ENCODE measurements at regions not wholly inside any gene's neighbourhood (a gene's known extent, or its start where the extent isn't known, plus 50 kb on each side); places are given as distances from the start of the nearest gene placed in this dataset.

DNA sequence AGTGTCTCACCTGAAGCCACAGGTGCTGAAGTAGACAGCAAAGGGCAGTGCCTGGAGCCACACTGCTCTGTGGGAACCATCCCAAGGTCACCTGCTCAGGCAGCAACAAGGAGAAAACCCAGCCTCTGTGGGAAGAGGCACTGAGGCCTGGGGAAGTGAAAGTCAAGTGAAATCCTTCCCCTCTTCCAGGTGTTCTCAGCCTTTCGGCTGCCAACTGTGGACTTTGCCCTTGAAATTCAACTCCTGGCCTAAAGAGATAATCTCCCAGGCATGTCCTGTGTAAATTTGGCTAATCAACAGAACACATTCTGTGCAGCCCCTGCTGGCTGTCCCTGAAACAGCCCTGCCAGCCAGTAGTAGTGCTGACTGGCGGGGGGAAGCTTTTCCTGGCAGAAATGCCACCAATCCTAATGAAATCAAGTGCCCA is 112.1 kb downstream of the RPL27A start:
- H3K4me1 Mint-ChIP-seq = peaks cover 6% of the 10 kb centered on the region

DNA sequence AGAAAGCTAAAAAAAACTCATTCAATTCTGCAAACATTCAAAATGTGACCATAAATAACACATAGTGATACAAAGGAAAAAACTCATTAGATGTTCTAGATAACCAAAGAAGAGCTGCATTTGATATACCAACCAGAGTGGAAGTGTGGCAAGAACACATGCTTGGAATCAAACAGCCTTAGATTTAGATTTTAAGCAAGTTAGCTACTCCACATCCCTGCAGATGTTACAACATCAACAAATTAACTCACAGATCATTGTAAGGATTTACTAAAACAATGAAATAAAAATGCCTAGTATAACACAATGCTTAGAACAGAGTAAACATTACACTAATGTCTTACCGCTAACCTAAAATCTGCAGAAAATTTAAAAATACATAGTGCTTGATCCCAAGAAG is 114.0 kb upstream of the AKIP1 start:
- ATAC-seq = no peak

More for the DNA sequence above, 112.1 kb downstream of the RPL27A start:
- H3K27me3 Mint-ChIP-seq = peaks cover 14% of the 10 kb centered on the region
- no peak for ATAC-seq
- CTCF ChIA-PET = interaction anchor here (1.1 kb wide), 1 partner anchor 19 kb away, joined by 4 read pairs; no protein-coding TSS in a partner anchor
- no peak overlapping the region for H3K4me3 Mint-ChIP-seq
- no peak for DNase-seq
- H3K36me3 Mint-ChIP-seq = no peaks in the 10 kb centered on the region
- no peaks in the 10 kb centered on the region for H3K9me3 Mint-ChIP-seq (ENCODE audit: low read depth)
- H3K27ac Mint-ChIP-seq = no peak overlapping the region

DNA sequence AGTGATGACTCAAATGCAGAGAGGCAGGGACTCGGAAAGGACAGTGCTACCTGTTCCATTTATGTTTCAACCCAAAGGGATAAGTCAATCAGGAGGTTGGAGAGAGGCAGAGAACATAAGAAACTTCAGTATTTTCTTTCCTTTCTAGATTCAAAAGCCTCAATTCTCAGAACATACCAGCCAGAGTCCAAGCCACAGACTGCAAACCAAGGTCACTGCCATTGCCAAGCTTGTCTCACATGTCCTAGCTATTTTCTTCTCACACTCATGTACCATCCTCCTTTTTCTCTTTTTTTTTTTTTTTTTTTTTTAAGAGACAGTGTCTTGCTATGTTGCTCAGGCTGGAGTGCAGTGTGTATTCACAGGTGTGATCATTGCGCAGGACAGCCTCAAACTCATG is 111.7 kb upstream of the AKIP1 start:
- no peaks in the 10 kb centered on the region for H3K9me3 Mint-ChIP-seq (ENCODE audit: low read depth)
- ATAC-seq (no peak), DNase-seq (no peak)
- peaks cover 6% of the 10 kb centered on the region for H3K27me3 Mint-ChIP-seq
- peaks cover 6% of the 10 kb centered on the region for H3K4me1 Mint-ChIP-seq
- no peaks in the 10 kb centered on the region for H3K36me3 Mint-ChIP-seq
- CTCF ChIA-PET = no interaction called here
- no peak overlapping the region for H3K27ac Mint-ChIP-seq
- no peak overlapping the region for H3K4me3 Mint-ChIP-seq

More for the DNA sequence above, 114.0 kb upstream of the AKIP1 start:
- no peak for DNase-seq
- Mint-ChIP-seq H3K27ac (no peak overlapping the region), H3K4me1 (peaks cover 6% of the 10 kb centered on the region), H3K4me3 (no peak overlapping the region), H3K27me3 (peaks cover 14% of the 10 kb centered on the region), H3K36me3 (no peaks in the 10 kb centered on the region), H3K9me3 (ENCODE audit: low read depth) (no peaks in the 10 kb centered on the region)
- CTCF ChIA-PET = interaction anchor here (2.2 kb wide), 1 partner anchor 17 kb away, joined by 8 read pairs; no protein-coding TSS in a partner anchor

DNA sequence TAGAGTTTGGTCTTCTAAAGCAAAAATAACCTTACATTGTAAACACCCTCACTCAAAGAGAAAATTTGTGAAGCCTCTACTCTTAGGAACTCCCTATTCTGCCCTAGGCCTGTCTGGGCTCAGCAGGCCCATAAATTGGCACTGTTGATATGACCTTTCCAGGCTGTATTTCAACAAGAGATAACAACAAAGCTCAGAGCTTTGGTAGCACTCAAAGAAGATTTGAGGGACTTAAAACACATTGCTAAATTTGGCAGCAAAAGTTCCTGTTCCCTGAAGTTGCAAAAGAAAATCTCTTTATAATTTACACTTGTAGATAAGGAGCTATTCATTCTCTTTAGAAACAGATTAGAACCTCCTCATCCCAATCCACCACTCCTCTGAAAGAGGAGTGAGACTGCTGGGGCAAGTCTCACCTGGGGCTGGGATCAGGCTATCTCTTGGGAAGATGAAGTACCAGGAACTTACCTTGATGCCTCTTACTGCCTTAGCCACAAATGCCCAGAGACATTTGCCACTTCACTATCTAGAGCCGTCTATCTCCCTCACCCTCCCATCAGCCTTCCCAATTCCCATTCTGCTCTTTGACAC is 110.4 kb upstream of the AKIP1 start:
- Mint-ChIP-seq H3K27me3 (peaks cover 6% of the 10 kb centered on the region), H3K36me3 (no peaks in the 10 kb centered on the region), H3K4me1 (peaks cover 6% of the 10 kb centered on the region), H3K27ac (no peak overlapping the region), H3K4me3 (no peak overlapping the region), H3K9me3 (ENCODE audit: low read depth) (no peaks in the 10 kb centered on the region)
- ATAC-seq = no peak
- DNase-seq = no peak
- CTCF ChIA-PET = interaction anchor here (0.9 kb wide), 1 partner anchor 12 kb away, joined by 3 read pairs; no protein-coding TSS in a partner anchor

DNA sequence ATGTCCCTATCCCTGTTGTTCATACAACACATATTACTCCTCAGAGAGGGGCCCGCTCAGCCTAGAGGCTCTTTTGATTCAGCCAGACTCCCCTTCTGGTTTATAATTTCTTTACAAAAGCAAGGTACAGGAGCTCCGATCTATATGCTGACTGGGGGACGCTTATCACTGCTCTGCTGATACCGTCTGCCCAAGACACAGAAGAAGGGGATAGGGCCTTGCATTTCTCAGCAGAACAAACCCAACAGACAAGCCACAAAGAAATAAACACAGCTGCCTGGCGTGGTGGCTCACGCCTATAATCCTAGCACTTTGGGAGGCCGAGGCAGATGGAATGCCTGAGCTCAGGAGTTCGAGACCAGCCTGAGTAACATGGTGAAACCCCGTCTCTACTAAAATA is 109.9 kb upstream of the AKIP1 start:
- H3K36me3 Mint-ChIP-seq = no peaks in the 10 kb centered on the region
- ATAC-seq = no peak
- CTCF ChIA-PET = interaction anchor here (0.9 kb wide), 1 partner anchor 8 kb away, joined by 4 read pairs; no protein-coding TSS in a partner anchor

DNA sequence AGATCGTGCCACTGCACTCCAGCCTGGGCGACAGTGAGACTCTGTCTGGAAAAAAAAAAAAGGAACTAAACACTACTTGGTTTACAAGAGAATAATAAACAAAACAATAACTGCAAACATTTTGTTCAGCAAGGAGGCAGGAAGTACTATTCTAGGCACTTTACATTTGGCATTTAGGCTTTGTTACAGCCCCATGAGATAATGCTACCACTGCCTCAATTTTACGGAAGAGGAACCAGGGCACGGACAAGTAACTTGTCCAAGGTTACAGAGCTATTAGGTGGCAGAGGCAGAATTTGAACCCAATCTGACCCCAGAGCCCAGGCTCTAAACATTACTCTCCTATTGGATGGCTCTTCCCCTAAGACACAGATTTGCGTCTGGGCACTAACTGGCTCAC is 108.7 kb upstream of the AKIP1 start:
- Mint-ChIP-seq H3K27ac (no peak overlapping the region), H3K9me3 (ENCODE audit: low read depth) (no peaks in the 10 kb centered on the region), H3K27me3 (peaks cover 6% of the 10 kb centered on the region), H3K4me1 (no peaks in the 10 kb centered on the region), H3K36me3 (no peaks in the 10 kb centered on the region), H3K4me3 (no peak overlapping the region)
- CTCF ChIA-PET = interaction anchor here (0.9 kb wide), 1 partner anchor 7 kb away, joined by 4 read pairs; no protein-coding TSS in a partner anchor
- DNase-seq (no peak), ATAC-seq (no peak)

More for the DNA sequence above, 109.9 kb upstream of the AKIP1 start:
- peaks cover 6% of the 10 kb centered on the region for H3K27me3 Mint-ChIP-seq
- no peak overlapping the region for H3K27ac Mint-ChIP-seq
- H3K9me3 Mint-ChIP-seq (ENCODE audit: low read depth) = no peaks in the 10 kb centered on the region
- H3K4me3 Mint-ChIP-seq = no peak overlapping the region
- DNase-seq = no peak
- peaks cover 6% of the 10 kb centered on the region for H3K4me1 Mint-ChIP-seq

DNA sequence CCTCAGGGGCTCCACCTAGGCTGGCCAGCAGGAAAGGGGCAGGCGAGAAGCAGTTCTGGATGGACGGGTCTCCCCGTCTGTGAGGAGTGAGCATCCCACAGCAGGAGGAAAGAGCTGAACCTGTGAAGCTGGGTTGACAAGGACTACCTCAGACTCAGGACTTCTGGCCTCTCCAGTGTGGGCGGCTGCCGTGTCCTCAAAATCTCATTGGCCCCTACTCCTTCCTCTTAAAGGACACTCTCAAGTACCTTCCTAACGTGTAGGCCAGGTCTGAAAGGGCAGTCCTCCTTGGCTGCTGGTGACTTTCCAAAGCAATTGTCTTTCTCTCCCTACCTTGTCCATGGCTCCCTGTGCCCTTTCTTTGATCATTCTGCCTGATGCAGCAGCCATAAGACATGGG is 107.0 kb upstream of the AKIP1 start:
- Mint-ChIP-seq H3K27ac (no peak overlapping the region), H3K27me3 (peaks cover 5% of the 10 kb centered on the region), H3K4me3 (no peak overlapping the region), H3K9me3 (ENCODE audit: low read depth) (no peaks in the 10 kb centered on the region), H3K36me3 (no peaks in the 10 kb centered on the region), H3K4me1 (no peaks in the 10 kb centered on the region)
- no peak for ATAC-seq
- DNase-seq = no peak
- CTCF ChIA-PET = no interaction called here

DNA sequence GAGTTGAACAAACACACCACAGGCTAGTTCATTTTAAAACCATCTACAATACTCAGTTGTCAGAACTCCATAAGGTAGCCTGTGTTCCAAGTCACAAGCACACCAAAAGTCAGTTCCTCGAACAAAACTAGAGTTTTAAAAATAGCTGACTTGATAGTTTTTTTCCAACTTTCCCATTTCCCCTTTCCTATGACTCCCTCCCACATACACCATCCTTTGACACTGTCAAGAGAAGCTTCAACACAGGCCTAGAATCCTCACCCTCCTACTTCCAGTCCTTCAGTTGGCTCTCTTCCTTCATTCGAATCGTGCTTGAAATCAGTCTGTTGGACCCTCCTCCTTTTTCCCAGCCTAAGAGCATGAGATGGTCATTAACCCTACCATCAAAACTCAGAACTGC is 105.7 kb upstream of the AKIP1 start:
- Mint-ChIP-seq H3K9me3 (ENCODE audit: low read depth) (no peaks in the 10 kb centered on the region), H3K4me3 (no peak overlapping the region), H3K27me3 (peaks cover 14% of the 10 kb centered on the region), H3K36me3 (no peaks in the 10 kb centered on the region), H3K27ac (no peak overlapping the region), H3K4me1 (peaks cover 2% of the 10 kb centered on the region)
- CTCF ChIA-PET = no interaction called here
- DNase-seq = no peak
- no peak for ATAC-seq

DNA sequence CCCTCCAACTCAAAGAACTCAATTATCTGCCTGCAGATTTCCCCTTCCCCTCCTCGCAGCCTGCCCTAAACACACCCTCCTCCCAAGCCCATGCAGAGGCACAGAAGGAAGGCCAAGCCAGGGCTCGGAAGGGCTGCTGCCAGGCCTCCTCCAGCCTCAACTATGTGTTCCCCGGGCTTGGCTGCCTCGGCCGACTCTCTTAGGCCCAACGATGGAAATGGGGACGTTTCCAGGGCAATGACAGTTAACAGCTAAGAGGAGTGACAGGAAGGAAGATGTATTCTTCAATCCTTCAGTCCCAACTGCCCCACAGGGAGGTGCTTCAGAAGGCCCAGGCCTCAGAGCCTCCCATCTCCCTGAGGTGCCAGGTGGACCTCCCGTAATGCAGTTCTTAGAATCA is 104.0 kb upstream of the AKIP1 start:
- no peak overlapping the region for H3K27ac Mint-ChIP-seq
- DNase-seq = no peak
- peaks cover 25% of the 10 kb centered on the region for H3K27me3 Mint-ChIP-seq
- H3K9me3 Mint-ChIP-seq (ENCODE audit: low read depth) = no peaks in the 10 kb centered on the region
- CTCF ChIA-PET = no interaction called here
- peaks cover 4% of the 10 kb centered on the region for H3K4me1 Mint-ChIP-seq
- no peaks in the 10 kb centered on the region for H3K36me3 Mint-ChIP-seq
- H3K4me3 Mint-ChIP-seq = no peak overlapping the region
- ATAC-seq = no peak

DNA sequence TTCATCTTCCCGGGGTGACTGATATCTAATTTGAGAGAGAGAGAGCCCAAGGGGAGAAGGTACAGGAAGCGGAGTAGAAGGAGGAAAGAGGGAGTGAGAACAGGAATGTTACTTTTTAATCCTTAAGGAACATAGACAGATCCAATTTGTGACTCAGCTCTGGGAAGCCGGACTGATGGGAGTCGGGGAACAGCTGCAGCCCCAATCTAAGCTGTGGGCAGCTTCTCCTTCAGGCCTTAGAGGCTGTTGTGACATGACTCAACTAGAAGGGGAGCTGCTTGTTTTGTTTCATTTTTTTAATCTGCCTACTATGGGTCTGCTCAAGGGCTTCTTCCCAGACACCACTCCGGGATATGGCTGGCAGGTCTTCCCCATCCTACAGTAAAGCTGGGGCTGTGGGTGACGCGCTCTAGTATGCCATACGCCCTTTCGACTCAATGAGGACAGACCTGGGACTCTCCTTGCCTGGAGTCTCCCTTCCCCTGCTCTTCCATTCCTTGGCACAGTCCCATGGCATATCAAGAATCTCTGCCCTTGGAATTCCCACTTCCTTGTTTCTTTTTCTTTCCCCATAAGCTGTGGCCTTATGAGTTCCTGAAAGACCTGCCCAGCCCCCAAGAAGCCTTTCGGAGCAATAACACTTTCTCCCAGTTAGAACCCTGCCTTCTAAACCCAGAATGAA is 103.3 kb upstream of the AKIP1 start:
- peaks cover 4% of the 10 kb centered on the region for H3K4me1 Mint-ChIP-seq
- H3K9me3 Mint-ChIP-seq (ENCODE audit: low read depth) = no peaks in the 10 kb centered on the region
- H3K27ac Mint-ChIP-seq = no peak overlapping the region
- no peak for ATAC-seq
- H3K4me3 Mint-ChIP-seq = no peak overlapping the region
- DNase-seq = no peak
- CTCF ChIA-PET = no interaction called here
- H3K27me3 Mint-ChIP-seq = peaks cover 28% of the 10 kb centered on the region
- no peaks in the 10 kb centered on the region for H3K36me3 Mint-ChIP-seq

DNA sequence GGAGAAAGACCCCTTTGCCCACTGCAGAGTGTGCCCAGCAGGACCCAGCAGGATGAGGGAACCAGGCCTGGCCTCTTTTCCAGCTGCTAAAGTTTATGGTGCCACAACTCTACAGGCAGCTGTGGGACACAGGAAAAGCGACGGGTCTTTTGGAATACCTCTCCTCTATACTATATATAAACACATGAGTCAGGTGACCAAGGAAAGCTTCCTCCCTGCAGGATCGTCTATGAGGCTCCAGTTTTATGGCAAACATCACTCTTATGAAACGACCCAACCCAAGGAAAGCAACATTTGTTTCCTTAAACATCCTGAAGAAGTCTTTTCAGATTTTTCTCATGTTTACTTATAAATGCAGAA is 102.8 kb upstream of the AKIP1 start:
- DNase-seq = no peak
- no peak overlapping the region for H3K4me3 Mint-ChIP-seq
- CTCF ChIA-PET = no interaction called here
- no peak overlapping the region for H3K27ac Mint-ChIP-seq
- H3K9me3 Mint-ChIP-seq (ENCODE audit: low read depth) = no peaks in the 10 kb centered on the region
- H3K36me3 Mint-ChIP-seq = no peaks in the 10 kb centered on the region
- H3K4me1 Mint-ChIP-seq = peaks cover 4% of the 10 kb centered on the region
- ATAC-seq = no peak
- peaks cover 28% of the 10 kb centered on the region for H3K27me3 Mint-ChIP-seq

DNA sequence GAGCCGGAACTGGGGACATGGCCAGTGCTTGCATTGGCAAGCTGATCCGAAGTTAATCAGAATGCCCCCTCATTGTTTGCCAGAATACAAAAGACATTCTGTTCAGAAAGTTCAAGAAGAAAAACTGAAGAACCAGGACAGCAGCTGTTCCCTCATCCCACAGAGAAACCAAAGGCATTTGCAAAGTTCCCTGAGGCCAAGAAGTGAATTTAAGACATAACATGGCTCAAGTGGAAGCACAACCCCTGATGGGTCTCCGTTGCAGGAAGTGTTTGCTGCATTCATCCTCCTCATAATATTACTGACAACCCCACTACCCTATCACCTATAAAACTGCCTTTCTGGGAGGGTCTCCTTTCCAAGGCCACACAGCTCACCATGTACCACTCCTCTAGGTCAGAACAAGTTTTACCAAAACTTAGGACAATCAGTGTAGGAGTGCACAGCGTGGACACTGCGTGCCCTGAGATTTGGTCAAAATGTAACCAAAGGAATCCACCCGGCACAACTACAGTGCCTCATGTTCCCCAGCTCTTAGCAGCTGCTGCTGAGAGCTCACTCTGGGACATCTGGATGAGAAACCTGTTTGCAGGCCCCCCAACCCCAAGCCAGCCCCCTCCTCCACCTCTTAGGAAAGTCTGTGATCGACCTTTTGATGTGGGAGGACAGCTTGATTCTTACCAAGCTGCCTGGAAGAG is 101.6 kb upstream of the AKIP1 start:
- Mint-ChIP-seq H3K4me1 (peaks cover 4% of the 10 kb centered on the region), H3K27me3 (peaks cover 28% of the 10 kb centered on the region), H3K4me3 (no peak overlapping the region), H3K36me3 (no peaks in the 10 kb centered on the region), H3K9me3 (ENCODE audit: low read depth) (no peaks in the 10 kb centered on the region), H3K27ac (no peak overlapping the region)
- DNase-seq (no peak), ATAC-seq (no peak)
- CTCF ChIA-PET = interaction anchor here (0.8 kb wide), 2 partner anchors 8 to 179 kb away, joined by 3 to 4 read pairs; no protein-coding TSS in a partner anchor

DNA sequence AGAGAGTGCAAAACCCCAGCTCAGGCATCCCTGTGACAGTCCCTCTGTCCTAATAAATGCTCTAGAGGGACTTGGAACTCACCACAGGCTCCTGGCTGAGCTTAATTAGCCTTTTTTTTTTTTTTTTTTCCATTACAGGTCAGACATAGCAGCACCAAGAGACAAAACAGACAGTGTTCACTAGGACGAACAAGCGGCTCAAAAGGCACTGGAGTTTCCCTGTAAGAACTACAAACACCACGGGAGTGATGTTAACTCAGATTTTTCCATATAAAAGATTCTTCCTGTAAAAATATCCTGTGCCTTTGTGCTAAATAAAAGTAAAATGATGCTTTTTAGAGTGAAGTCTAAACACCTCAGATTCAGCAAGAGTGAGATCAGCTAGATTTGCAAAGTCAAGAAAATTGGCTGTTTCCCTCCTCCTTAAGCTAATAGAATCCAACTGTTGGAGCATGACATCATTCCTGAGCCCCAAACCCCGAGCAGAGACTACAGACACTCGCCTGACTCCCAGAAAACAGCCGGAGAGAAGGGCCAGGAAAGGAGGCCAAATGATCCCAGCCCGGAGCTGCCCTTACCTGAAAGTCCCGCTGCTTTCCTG is 101.0 kb upstream of the AKIP1 start:
- no peaks in the 10 kb centered on the region for H3K9me3 Mint-ChIP-seq (ENCODE audit: low read depth)
- peaks cover 4% of the 10 kb centered on the region for H3K4me1 Mint-ChIP-seq
- CTCF ChIA-PET = interaction anchor here (0.8 to 1.2 kb wide), 3 partner anchors 8 to 547 kb away, joined by 3 to 4 read pairs (median 3); partner anchors contain the start of gene LMO1
- H3K4me3 Mint-ChIP-seq = no peak overlapping the region
- DNase-seq (no peak), ATAC-seq (no peak)
- no peaks in the 10 kb centered on the region for H3K36me3 Mint-ChIP-seq
- peaks cover 28% of the 10 kb centered on the region for H3K27me3 Mint-ChIP-seq
- H3K27ac Mint-ChIP-seq = no peak overlapping the region
